ENCODE measurements at regions not wholly inside any gene's neighbourhood (a gene's known extent, or its start where the extent isn't known, plus 50 kb on each side); places are given as distances from the start of the nearest gene placed in this dataset.
"Not testable (repeated sequence)": the region's sequence is repeated elsewhere in the genome, so short reads cannot be mapped to it uniquely, and the experiment has no call there.

DNA sequence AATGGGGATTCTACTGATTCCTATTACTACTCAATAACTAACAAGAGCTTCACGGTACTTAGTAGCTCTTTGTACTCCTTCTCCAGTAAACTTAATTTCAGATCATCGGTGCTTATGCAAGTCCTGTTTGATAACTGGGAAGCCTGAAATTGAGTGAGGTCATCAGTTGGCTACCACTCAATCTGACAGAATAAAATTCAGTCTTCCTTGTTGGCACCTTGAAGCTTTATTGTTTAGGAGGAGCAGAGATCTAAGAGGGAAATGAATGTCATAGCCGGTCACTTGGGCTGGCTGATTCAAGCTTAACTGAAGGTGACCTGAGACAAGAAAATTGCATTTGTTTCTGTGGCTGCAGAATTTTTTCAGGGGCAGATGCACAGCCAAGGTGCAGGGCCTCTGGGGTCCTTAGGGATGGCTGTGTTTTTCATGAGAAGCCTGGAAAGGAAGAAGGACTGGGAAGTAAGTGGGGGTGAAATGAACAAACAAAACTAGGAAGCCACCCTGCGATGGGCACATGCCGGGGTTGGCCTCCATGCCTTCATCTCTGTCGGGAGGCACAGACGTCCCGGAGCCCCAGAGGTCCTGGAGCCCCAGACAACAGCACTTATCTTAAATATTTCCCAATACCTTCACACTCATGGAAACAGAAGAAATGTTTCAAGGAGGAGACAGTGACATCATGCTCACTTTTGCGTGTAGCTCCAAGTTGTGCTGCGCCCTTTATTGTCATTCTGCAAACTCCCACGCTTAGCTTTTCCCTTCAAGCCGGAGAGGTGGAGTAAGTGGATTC lies 85.0 kb upstream of the KIF5B start:
- DNase-seq (ENCODE audit: low spot score): no peak

DNA sequence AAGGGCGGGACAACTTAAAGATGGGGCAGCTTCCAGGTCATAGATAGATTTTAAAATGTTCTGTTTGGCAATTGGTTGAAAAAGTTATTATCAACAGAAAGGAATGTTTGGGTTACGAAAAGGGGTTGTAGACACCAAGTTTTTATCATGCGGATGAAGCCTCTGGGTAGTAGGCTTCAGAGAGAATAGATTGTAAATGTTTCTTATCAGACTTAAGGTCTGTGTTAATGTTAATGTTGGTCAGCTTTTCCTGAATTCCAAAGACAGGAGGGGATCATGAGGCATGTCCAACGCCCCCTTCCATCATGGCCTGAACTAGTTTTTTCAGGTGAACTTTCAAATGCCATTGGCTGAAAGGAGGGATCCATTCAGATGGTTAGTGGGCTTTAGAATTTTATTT lies 84.2 kb upstream of the KIF5B start:
- no peak for DNase-seq (ENCODE audit: low spot score)

DNA sequence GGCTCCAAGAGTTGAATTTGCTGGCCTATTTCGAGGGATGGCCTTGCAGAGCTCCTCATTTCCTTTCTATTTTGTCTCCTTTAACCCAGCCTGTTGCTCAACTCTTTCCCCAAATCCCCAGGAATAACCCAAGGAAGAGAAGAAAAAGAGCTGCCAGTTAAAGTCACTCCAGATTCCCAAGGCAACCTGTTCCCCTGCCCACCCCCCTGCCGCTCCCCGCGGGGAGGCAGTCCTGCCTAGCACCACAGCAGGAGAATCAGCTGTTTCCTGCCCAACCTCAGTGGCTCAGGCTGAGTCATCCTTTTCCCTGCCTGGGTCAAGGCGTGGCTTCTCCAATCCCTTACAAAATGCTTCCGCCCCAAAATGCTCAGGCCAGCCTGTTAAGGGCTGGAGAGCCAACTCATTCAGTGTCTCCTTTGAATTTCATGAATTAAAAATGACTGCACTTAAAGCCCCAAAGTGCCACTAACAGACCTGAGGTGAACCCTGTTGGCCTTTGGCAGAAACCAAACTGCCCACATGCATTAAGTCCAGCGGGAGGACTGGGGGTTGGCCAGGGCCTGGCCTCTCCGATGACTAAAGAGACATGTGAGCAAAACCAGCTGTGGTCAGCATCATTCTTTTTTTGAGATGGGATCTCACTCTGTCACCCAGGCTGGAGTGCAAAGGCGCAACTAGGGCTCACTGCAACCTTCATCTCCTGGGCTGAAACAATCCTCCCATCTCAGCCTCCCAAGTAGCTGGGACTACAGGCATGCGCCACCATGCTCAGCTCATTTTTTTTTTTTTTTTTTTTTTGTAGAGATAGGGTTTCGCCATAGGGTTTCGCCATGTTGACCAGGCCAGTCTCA lies 83.2 kb upstream of the KIF5B start:
- peak; percentile 90 for DNase-seq (ENCODE audit: low spot score)

DNA sequence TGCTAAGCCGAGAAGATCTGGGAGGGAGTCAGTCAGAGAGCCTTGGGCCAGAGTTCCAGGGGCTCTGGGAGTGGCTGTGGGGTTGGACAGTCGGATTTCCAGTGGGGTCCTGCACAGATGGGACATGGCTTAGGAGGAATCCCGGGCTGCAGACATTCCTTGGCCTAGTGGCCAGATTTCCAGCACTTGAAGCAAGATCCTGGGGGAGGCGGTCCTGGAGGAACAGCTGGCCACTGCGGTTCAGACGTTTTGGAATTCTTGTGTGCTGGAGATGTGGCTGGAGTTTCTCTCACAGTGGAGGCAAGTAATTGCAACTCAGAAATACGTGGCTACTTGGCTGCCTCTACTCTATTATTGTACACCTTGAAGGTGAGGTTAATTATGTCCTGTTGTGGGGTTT lies 80.7 kb upstream of the KIF5B start:
- DNase-seq (ENCODE audit: low spot score): not testable (repeated sequence)

DNA sequence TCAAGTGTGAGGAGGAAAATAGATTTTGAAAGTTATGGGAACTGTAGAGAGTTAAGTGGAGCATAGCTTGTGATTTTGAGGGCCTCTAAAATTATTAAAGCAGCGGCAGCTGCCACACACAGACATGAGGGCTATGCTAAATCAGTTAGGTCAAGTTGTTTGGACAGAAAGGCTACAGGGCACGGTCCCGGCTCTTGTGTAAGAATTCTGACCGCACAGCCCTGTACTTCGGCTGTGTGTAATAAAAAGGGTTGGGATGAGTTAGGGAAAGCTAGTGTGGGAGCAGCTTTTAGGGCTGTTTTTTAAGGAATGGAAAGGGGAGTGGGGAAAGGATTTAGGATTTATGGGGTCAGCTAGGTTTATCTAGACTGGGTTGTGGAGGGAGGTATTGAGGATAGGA lies 79.6 kb upstream of the KIF5B start:
- DNase-seq (ENCODE audit: low spot score): not testable (repeated sequence)

DNA sequence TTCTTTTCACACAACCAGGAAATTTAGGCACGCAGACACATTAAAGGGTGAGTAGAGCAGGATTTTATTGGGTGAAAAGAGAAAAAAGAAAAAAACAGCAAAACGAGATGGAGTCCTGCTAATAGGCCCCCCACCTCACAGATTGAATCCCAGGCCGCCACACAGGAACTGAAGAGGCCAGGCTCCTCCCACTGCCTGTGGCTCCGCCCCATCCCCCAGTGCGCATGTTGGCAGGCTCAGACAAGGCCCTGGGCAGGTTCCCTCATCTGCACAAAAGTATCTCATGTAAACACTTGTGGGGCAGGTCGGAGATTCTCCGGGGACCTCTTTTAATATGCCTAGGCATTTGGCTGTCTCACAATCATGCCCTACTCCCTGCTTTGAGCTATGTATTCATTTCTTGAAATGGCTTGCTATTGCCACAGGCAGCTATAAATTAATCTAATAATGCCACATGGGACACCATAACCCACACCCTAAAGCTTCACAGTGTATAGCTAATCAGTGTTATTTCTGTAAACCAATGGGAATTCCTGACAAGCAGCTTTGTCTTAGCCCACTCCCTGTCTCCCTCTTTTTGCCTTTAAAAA lies 76.2 kb upstream of the KIF5B start:
- no peak for DNase-seq (ENCODE audit: low spot score)

DNA sequence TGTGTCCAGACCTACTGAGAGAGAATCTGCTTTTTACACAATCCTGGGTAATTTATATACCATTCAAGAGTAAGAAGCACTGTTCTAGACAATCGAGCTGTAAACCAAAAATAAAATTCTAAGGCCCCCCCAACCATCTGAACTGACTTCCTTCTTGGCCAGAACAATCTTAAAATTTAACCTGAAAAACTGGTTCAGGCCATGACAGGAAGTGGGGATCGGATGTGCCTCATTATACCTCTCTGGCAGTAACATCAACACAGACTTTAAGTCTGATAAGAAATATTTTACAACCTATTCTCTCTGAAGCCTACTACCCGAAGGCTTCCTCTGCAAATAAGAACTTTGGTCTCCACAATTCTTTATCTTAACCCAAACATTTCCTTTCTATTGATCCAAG lies 75.2 kb upstream of the KIF5B start:
- no peak for DNase-seq (ENCODE audit: low spot score)

DNA sequence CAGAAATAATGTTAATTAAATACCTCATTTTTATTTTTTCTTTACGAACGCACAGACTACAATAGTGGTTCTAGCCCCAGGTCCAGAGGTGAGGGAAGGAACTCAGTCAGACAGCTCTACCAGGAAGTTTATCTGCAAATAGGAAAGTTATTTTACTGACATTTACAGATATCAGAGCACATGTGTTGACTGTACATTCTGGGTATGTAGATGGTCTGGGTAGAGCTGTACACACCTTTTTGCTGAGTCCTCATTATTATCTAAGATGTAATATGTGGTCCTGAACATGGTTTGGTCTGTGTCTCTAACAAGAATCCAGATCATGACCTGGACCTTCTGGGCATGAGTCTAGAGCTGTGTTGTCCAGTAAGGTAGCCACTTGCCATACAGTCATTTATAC lies 74.6 kb upstream of the KIF5B start:
- DNase-seq (ENCODE audit: low spot score): no peak

DNA sequence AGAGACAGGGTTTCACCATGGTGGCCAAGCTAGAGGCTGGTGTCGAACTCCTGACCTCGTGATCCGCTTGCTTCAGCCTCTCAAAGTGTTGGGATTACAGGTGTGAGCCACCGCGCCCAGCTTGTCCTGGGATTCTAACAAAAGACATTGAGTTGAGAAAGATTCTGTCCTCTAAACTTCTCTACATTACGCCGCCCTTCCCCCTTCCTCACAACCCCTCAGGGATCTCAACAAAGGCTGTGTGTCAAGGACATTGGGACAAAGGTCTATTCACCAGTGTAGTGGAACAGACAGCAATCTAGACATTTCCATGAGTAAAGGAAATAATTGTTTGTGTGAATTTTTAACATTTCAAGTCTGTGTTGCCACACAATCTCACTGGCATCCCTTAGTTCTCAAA lies 68.8 kb upstream of the KIF5B start:
- no peak for DNase-seq (ENCODE audit: low spot score)

DNA sequence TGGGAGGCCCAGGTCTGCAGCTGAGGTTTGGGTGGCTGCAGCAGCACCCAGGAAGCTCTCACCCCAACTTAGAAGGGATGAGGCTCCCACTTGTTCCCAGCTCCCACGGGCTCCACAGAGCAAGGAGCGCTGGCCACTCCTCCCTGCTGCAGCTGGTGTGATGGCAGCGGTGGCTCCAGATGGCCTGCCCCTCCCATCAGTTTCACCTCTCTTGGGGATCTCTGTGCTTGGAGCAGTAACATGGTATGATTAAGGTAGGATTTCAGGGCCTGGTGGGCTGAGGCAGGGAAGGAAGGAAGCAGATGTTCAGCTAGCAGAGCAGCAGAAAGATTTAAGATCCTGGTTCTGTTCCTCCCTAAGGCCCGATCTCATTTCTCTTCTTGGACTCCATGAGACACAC lies 66.8 kb upstream of the KIF5B start:
- DNase-seq (ENCODE audit: low spot score): no peak

DNA sequence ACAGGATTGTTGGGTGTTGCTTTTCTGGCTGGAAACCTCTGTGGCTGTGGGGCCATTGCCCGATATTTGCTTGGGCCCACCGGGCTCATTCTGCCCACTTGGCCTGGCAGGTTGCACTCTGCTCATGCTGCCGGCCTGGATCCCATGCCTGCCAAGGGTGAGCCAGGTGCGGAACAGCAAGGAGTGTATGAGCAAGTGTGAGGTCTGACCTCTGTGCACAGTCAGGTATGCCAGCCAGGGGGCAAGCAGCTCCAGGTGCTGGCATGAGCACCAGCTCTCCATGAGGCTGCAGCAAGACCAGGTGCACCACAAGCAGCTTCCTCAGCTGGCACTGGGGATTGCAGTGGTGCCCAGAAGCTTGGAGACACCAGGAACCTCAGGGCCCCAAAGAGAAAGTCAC lies 65.4 kb upstream of the KIF5B start:
- no peak for DNase-seq (ENCODE audit: low spot score)

DNA sequence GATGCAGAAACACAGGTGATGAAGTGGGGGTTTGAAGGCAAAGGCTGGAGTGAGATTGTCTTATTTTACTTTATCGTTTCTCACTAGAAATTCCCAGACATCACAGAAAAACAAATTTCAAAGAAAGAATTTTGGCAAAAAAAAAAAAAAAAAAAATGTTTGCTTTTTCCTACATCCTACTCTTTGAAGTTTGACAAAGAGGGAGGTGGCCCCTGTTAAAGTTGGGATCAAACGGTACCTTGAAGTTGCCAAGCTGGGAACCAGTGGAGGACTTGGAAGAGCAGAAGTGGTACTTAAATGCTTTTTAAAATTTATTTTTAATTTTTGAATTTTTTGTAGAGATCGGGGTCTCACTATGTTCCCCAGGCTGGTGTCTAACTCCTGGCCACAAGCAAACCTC lies 63.9 kb upstream of the KIF5B start:
- DNase-seq (ENCODE audit: low spot score): no peak

DNA sequence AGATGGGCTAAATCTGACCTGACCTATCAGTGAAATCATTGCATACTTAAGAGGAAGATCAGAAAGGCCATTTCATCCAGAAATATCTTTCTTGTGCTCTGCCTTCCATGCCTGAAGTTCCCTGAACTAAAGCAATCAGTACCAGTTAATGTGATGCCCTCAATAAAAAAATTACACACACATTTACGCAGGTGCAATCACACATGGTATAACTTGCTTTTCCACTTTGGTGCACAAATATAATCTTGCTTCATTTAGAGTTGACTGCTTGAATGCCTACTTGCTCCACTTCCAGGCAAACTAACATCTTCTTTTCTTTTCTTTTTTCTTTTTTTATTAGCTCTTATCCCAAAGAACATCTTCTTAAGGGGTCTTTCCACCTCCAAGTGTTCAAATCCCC lies 58.3 kb upstream of the KIF5B start:
- DNase-seq (ENCODE audit: low spot score): no peak

DNA sequence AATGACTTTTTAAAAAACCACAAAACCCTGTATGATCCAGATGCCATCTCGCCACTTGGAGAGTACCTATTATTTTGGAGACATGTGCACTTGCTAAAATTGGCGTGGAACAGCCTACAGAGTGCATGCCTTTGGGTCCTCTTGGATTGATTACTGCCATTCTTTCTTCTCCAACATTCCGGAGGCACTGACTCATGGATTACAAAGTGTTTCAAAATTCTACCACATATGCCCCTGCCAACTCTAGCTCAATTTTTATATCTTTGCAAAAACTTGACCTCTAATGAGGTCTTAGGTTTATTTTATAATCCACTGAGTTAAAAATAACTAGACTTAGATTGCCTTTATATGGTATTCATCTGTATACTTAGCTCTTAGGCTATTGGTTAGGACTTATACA lies 55.8 kb upstream of the KIF5B start:
- DNase-seq (ENCODE audit: low spot score): peak; percentile 56

DNA sequence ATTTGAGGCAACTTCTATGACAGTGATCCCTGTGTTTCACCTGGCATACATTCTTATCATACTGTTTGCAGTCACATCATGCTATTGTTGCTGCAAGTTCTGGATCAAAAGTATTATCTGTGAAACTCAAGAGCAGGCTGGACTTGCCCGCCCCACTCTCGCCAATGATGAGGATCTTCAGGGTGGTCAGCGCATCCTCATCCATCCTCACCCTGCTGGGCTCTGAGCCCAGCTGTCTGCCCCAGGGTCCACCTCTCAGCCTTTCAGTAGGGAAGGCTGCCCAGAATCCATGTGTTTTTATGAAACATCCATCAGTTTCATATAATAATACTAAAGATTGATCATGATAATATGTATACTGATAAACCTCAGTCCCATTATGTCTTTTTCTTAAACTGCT lies 55.4 kb upstream of the KIF5B start:
- no peak for DNase-seq (ENCODE audit: low spot score)

DNA sequence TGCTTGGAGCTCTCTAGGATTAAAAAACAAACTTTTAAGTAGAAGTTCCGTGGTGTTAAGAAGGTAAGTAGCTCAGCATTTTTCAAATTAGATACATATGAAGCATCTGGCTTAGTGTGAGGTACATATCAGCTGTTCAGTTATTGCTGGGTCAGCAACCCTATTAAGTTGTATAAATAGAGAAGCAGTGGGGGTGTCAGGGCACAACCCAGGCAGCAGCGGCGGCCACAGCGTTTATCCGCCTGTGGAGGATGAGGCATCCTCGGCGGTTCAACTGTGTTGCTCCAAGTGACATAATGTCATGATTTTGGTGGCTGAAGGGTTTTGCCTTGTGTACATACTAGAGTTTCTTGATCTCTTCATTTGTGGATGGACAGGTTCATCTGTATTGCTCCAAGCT lies 54.6 kb upstream of the KIF5B start:
- DNase-seq (ENCODE audit: low spot score): no peak

DNA sequence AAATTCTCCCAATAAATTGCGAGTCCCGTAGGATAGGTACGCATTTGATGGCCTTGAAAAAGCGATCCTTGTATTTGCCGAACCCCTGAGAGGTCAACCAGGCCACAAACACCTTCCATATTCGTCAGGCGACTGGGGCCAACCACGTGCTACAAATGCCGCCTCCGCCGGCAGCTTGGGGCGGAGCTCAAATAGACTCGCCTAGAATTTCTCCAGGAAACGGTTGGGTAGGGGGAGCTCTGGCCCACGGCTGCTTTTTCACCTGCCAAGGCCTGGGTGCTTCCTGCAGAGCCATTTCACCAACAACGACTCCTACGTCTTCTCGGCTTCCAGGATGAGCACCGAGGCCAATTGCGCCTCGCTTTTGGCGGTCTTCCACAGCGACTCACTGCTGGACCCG lies 53.4 kb upstream of the KIF5B start:
- no peak for DNase-seq (ENCODE audit: low spot score)

Data from AG08396 (cell line).